Endodermal cell (in vitro differentiated cells): ENCODE measurements at regions not wholly inside any gene's neighbourhood (a gene's known extent, or its start where the extent isn't known, plus 50 kb on each side); places are given as distances from the start of the nearest gene placed in this dataset.
A peak's percentile ranks its signal among the peaks of the same experiment; 100 is the strongest.

Experiments used
- DNase-seq: peaks from one replicate; pipeline ENCODE4 v3.0.0-alpha.2; 2017
- H3K27ac ChIP-seq: 2 replicates; pipeline ENCODE4 v1.5.1; 2013; ENCODE audit warnings: mild to moderate bottlenecking, low read depth, low read length, moderate library complexity
- H3K27me3 ChIP-seq: 2 replicates; pipeline ENCODE4 v1.6.1; 2013; ENCODE audit warnings: mild to moderate bottlenecking, low read length, moderate library complexity; ENCODE audit not compliant: insufficient read depth, control insufficient read depth, poor library complexity, severe bottlenecking
- H3K36me3 ChIP-seq: 2 replicates; pipeline ENCODE4 v1.7.0; 2013; ENCODE audit warnings: mild to moderate bottlenecking, low read length, moderate library complexity; ENCODE audit not compliant: control insufficient read depth, insufficient read depth
- H3K4me1 ChIP-seq: one replicate; pipeline ENCODE4 v1.7.0; 2013; ENCODE audit warnings: low read length; ENCODE audit not compliant: control insufficient read depth, insufficient read depth
- H3K4me3 ChIP-seq: 2 replicates; pipeline ENCODE4 v1.5.1; 2013; ENCODE audit warnings: mild to moderate bottlenecking, low read length, moderate library complexity
- H3K9ac ChIP-seq: 2 replicates; pipeline ENCODE4 v1.6.1; 2013; ENCODE audit warnings: mild to moderate bottlenecking, low read length, moderate library complexity; ENCODE audit not compliant: poor library complexity, severe bottlenecking; ENCODE audit errors: extremely low read depth
- H3K9me3 ChIP-seq: 2 replicates; pipeline ENCODE4 v1.6.1; 2013; ENCODE audit warnings: mild to moderate bottlenecking, low read length, moderate library complexity; ENCODE audit not compliant: control insufficient read depth
- H3K27ac Mint-ChIP-seq: 2 replicates; pipeline ENCODE4 v1.8.0; 2020; ENCODE audit warnings: mixed read lengths
- H3K27me3 Mint-ChIP-seq: 2 replicates; pipeline ENCODE4 v1.8.0; 2021; ENCODE audit warnings: mild to moderate bottlenecking, mixed read lengths; ENCODE audit not compliant: insufficient read depth
- H3K36me3 Mint-ChIP-seq: 2 replicates; pipeline ENCODE4 v1.8.0; 2020; ENCODE audit warnings: low read depth, mixed read lengths
- H3K4me1 Mint-ChIP-seq: 2 replicates; pipeline ENCODE4 v1.8.0; 2020; ENCODE audit warnings: mixed read lengths
- H3K4me3 Mint-ChIP-seq: 2 replicates; pipeline ENCODE4 v1.8.0; 2020; ENCODE audit warnings: mild to moderate bottlenecking, moderate library complexity, mixed read lengths
- H3K9me3 Mint-ChIP-seq: 2 replicates; pipeline ENCODE4 v1.8.0; 2020; ENCODE audit warnings: mild to moderate bottlenecking, mixed read lengths
- WGBS, 2 experiments: methylation state at CpG; one replicate each; pipeline versions ENCODE4 v1.1.5 to v1.1.7; 2013; ENCODE audit warnings: missing lambda C conversion rate in 2 of 2, mixed read lengths in 1 of 2; ENCODE audit not compliant: insufficient coverage in 1 of 2, insufficient read length in 1 of 2; 5-methylcytosine and 5-hydroxymethylcytosine counted together
- TF ChIP-seq, protein P1 (sequence below): fragments of 200-600 bp; sonication (generic); conservative IDR thresholded peaks from 2 replicates; pipeline ENCODE4 v1.5.0; 2021; ENCODE audit warnings: antibody characterized with exemption, mild to moderate bottlenecking

DNA sequence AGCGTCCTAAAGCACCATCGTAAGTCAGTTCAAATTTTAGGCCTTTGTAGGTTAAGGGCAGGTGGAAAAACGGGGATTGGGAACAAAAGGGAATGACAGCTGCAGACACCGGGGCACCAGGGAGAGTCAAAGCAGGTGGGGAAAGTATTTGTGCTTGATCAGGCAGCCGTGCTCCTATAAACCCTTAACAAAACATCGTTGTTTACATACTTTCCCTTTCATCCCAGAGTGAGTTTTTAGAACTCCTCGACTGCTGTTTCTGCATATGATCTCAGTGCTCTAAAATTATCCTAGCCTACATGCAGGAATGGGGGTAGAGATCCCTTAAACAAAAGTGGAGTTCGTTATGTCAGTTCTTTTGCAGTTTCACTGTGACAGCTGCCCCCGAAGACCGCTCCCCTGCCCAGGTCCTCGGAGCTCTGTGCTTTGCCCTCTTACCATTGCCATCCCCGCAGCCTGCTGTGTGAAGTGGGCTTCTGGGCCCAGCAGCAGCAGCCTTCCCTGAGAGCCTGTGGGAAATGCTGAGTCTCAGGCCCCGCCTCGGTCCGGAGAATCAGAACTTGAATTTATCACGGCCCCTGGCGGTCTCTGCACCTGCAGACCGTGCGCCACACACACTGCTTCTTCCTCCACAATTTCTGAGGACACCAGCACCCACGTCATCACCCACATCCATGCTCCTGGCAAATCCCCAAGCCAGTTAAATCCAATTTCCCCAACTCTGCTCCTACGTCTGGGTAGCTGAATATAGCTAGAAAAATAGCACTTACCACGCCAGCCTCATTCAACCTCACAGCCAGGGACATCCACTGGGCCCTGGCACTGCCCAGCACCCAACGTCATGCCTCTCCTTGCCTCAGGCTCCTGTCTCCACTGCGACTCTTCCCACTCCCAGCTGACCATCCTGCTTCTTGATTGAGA is 86.8 kb downstream of the NSUN2 start:
- no peaks in the 10 kb centered on the region for H3K4me1 ChIP-seq
- peak; percentile 33 for DNase-seq
- no peak overlapping the region for H3K9ac ChIP-seq
- Mint-ChIP-seq H3K27ac (no peak overlapping the region), H3K27me3 (peaks cover 38% of the 10 kb centered on the region), H3K9me3 (no peaks in the 10 kb centered on the region), H3K4me3 (no peak overlapping the region), H3K36me3 (no peaks in the 10 kb centered on the region), H3K4me1 (no peaks in the 10 kb centered on the region)
- H3K4me3 ChIP-seq = no peak overlapping the region
- peaks cover 20% of the 10 kb centered on the region for H3K27me3 ChIP-seq
- no peaks in the 10 kb centered on the region for H3K36me3 ChIP-seq
- no peak overlapping the region for H3K27ac ChIP-seq
- WGBS, 2 experiments = 81 to 82% methylated on average over 14 to 24 of the region's 24 CpGs
- H3K9me3 ChIP-seq = no peaks in the 10 kb centered on the region
- TF ChIP-seq, protein P1, sequence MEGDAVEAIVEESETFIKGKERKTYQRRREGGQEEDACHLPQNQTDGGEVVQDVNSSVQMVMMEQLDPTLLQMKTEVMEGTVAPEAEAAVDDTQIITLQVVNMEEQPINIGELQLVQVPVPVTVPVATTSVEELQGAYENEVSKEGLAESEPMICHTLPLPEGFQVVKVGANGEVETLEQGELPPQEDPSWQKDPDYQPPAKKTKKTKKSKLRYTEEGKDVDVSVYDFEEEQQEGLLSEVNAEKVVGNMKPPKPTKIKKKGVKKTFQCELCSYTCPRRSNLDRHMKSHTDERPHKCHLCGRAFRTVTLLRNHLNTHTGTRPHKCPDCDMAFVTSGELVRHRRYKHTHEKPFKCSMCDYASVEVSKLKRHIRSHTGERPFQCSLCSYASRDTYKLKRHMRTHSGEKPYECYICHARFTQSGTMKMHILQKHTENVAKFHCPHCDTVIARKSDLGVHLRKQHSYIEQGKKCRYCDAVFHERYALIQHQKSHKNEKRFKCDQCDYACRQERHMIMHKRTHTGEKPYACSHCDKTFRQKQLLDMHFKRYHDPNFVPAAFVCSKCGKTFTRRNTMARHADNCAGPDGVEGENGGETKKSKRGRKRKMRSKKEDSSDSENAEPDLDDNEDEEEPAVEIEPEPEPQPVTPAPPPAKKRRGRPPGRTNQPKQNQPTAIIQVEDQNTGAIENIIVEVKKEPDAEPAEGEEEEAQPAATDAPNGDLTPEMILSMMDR = no peak

DNA sequence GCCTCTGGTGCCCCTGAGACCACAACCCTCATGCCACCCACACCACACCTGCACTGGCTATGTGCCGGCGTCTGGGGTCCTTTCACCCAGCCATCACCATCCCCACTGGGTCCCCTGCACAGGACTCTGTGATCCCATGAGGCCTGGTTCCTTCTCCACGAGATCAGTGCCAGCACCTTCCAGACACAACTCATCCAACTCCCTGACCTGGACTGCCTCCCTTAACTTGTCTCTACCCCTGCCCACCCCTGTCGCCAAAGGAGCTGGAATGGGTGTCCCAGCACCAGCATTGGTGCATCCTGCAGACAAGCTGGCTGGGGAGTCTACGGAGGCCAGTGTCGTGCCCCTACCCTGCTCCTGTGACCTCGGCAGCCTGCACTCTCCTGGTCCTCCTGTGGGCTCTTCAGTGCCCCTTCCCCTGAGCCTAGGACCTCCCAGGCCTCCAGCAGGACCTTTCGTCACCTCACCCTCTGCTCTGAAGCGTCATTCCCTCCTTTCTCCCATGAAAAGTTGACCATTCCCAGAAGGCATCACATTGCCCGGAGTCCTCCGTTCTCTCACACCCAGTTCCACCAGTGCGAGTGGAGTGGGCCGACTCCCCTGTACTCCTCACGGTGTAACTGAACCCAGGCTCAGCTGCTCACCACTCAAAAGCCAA is 87.7 kb downstream of the NSUN2 start:
- no peaks in the 10 kb centered on the region for H3K36me3 ChIP-seq
- no peak overlapping the region for H3K9ac ChIP-seq
- DNase-seq = peak; percentile 17
- no peaks in the 10 kb centered on the region for H3K9me3 ChIP-seq
- no peak overlapping the region for H3K4me3 ChIP-seq
- no peak overlapping the region for H3K27ac ChIP-seq
- Mint-ChIP-seq H3K4me1 (no peaks in the 10 kb centered on the region), H3K9me3 (no peaks in the 10 kb centered on the region), H3K4me3 (no peak overlapping the region), H3K36me3 (no peaks in the 10 kb centered on the region), H3K27ac (no peak overlapping the region), H3K27me3 (peaks cover 36% of the 10 kb centered on the region)
- H3K27me3 ChIP-seq = peaks cover 28% of the 10 kb centered on the region
- 86 to 88% methylated on average over 10 to 14 of the region's 14 CpGs for WGBS, 2 experiments
- TF ChIP-seq, protein P1 = no peak
- no peaks in the 10 kb centered on the region for H3K4me1 ChIP-seq

DNA sequence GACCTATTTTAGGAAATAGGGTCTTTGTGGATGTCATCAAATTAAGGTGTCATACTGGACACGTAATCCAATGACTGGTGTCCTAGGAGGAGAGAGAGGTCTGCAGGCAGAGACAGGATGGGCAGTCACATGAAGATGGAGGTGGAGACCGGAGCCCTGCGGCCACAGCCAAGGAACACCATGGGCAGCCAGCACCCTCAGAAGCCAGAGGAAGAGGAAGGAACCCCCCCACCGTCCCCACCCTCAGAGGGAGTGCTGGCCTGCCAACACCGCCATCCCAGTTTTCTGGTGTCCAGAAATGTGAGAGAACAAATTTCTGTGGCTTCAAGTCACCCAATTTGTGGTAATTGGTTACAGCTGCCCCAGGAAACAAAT is 88.3 kb downstream of the NSUN2 start:
- Mint-ChIP-seq H3K27ac (no peak overlapping the region), H3K36me3 (no peaks in the 10 kb centered on the region)

More for the DNA sequence above, 88.3 kb downstream of the NSUN2 start:
- Mint-ChIP-seq H3K4me3 (no peak overlapping the region), H3K9me3 (no peaks in the 10 kb centered on the region), H3K27me3 (peaks cover 36% of the 10 kb centered on the region), H3K4me1 (no peaks in the 10 kb centered on the region)
- Histone ChIP-seq H3K27ac (no peak overlapping the region), H3K9ac (no peak overlapping the region), H3K4me3 (no peak overlapping the region), H3K27me3 (peaks cover 32% of the 10 kb centered on the region), H3K4me1 (no peaks in the 10 kb centered on the region), H3K36me3 (no peaks in the 10 kb centered on the region), H3K9me3 (no peaks in the 10 kb centered on the region)
- WGBS, 2 experiments = 81 to 100% methylated on average over 1 to 5 of the region's 5 CpGs
- peak; percentile 12 for DNase-seq
- TF ChIP-seq, protein P1 = no peak
